Spleen (tissue), 11 donors: ENCODE measurements at regions not wholly inside any gene's neighbourhood (a gene's known extent, or its start where the extent isn't known, plus 50 kb on each side); places are given as distances from the start of the nearest gene placed in this dataset.

Experiments used
- DNase-seq: peaks from one replicate; pipeline ENCODE4 v3.0.0-alpha.2; 2020
- H3K27ac ChIP-seq, 8 donors: fragments of 200-600 bp; sonication (generic) in 7 of 8; 1 replicate in 4 of 8; 2 replicates in 4 of 8; pipeline versions ENCODE4 v1.5.0 to v1.8.0; 2016 to 2021; ENCODE audit warnings: inconsistent platforms in 4 of 8, mild to moderate bottlenecking in 4 of 8, moderate library complexity in 1 of 8
- H3K27me3 ChIP-seq, 7 donors: fragments of 200-600 bp; sonication (generic) in 6 of 7; replicated peaks in 1 of 7; 1 replicate in 4 of 7; 2 replicates in 3 of 7; pipeline versions ENCODE4 v1.5.0 to v1.8.0; 2016 to 2021; ENCODE audit warnings: inconsistent platforms in 3 of 7, mild to moderate bottlenecking in 1 of 7
- H3K36me3 ChIP-seq, 6 donors: fragments of 200-600 bp; sonication (generic) in 5 of 6; 1 replicate in 4 of 6; 2 replicates in 2 of 6; pipeline versions ENCODE4 v1.5.0 to v1.8.0; 2016 to 2021; ENCODE audit warnings: inconsistent platforms in 2 of 6
- H3K4me1 ChIP-seq, 6 donors: fragments of 200-600 bp; sonication (generic) in 5 of 6; 1 replicate in 3 of 6; 2 replicates in 3 of 6; pipeline versions ENCODE4 v1.5.0 to v1.8.0; 2016 to 2021; ENCODE audit warnings: inconsistent platforms in 3 of 6
- H3K4me3 ChIP-seq, 8 donors: fragments of 200-600 bp; sonication (generic) in 7 of 8; 1 replicate in 4 of 8; 2 replicates in 4 of 8; pipeline versions ENCODE4 v1.5.0 to v1.8.0; 2016 to 2021; ENCODE audit warnings: inconsistent platforms in 4 of 8, mild to moderate bottlenecking in 4 of 8, moderate library complexity in 2 of 8
- H3K9me3 ChIP-seq, 8 donors: fragments of 200-600 bp; sonication (generic) in 7 of 8; 1 replicate in 4 of 8; 2 replicates in 4 of 8; pipeline versions ENCODE4 v1.5.0 to v1.8.0; 2016 to 2021; ENCODE audit warnings: inconsistent platforms in 4 of 8
- CTCF ChIP-seq, 11 experiments: fragments of 200-600 bp in 7 of 11; fragments of 450-650 bp in 4 of 11; sonication (generic) in 4 of 11; IDR thresholded peaks in 8 of 11; conservative IDR thresholded peaks in 3 of 11; 1 replicate in 7 of 11; 2 replicates in 4 of 11; pipeline versions ENCODE4 v1.4.0 to v1.8.0; 2016 to 2021; ENCODE audit warnings: antibody characterized with exemption in 11 of 11, inconsistent platforms in 4 of 11, mild to moderate bottlenecking in 1 of 11
- POLR2A ChIP-seq, 3 donors: fragments of 450-650 bp; IDR thresholded peaks; one replicate each; pipeline ENCODE4 v1.5.1; 2017; ENCODE audit warnings: antibody characterized with exemption in 3 of 3, mild to moderate bottlenecking in 1 of 3
- POLR2AphosphoS5 ChIP-seq, 3 donors: sonication (generic); formaldehyde crosslinking; IDR thresholded peaks; one replicate each; pipeline ENCODE4 v1.5.1; 2017; ENCODE audit warnings: antibody characterized with exemption in 3 of 3
- WGBS, 5 donors: extraction: QIAGEN DNeasy Blood & Tissue Kit in 3 of 5; methylation state at CpG; one replicate each; pipeline versions ENCODE4 v1.1.5 to v1.1.7; 2013 to 2018; 5-methylcytosine and 5-hydroxymethylcytosine counted together
- intact Hi-C: fragments of 100-400 bp; cut with DNase I; formaldehyde crosslinking; loops from one replicate; pipeline ENCODE4 v1.15.0; 2023; ENCODE audit warnings: low total_unique reads
- donor health status: healthy with polysubstance abuse.
- donor health status: DM: no; HTN: no; CAD: no; lungs with moderate emphysema.
- donor health status: DM: no; HTN: no; CAD: no.
- donor health status: Bipolar disorder and iron deficiency.
- donor health status: healthy.
- donor health status: DM: no; HTN: no; CAD: no.
- donor health status: DM: yes; HTN: yes; CAD: no.

GRCh38 chr16:55078699-55079410 lies 148.2 kb downstream of the IRX5 start:
- 78 to 86% (median 82%) methylated on average over 8 of the region's 8 CpGs for WGBS, 5 donors
- intact Hi-C loops: no loop called here

GRCh38 chr16:55081622-55082590 lies 151.2 kb downstream of the IRX5 start:
- Histone ChIP-seq H3K27me3 (no peaks in the 10 kb centered on the region), H3K9me3 (no peaks in the 10 kb centered on the region), H3K4me1 (no peaks in the 10 kb centered on the region), H3K36me3 (no peaks in the 10 kb centered on the region), H3K27ac (no peak overlapping the region), H3K4me3 (no peak overlapping the region)
- DNase-seq: no peak
- TF ChIP-seq POLR2A (IDR thresholded peaks at IDR 0.05) (no peak), POLR2AphosphoS5 (IDR thresholded peaks at IDR 0.05) (no peak), CTCF (IDR thresholded peaks at IDR 0.05 in 8 of 11, conservative IDR thresholded peaks at IDR 0.05 in 3 of 11) (no peak)
- intact Hi-C loops: no loop called here
- WGBS, 5 donors: 86 to 88% (median 87%) methylated on average over 16 of the region's 16 CpGs

More at GRCh38 chr16:55078699-55079410, 148.2 kb downstream of the IRX5 start:
- no peaks in the 10 kb centered on the region for H3K4me1 ChIP-seq
- no peak for DNase-seq
- peaks cover 0 to 2% (median 0%) of the 10 kb centered on the region in 7 donors for H3K27me3 ChIP-seq
- H3K27ac ChIP-seq: no peak overlapping the region
- no peak overlapping the region for H3K4me3 ChIP-seq
- no peaks in the 10 kb centered on the region for H3K9me3 ChIP-seq
- no peaks in the 10 kb centered on the region for H3K36me3 ChIP-seq
- no peak for TF ChIP-seq POLR2AphosphoS5 (IDR thresholded peaks at IDR 0.05)
- TF ChIP-seq CTCF (IDR thresholded peaks at IDR 0.05 in 8 of 11, conservative IDR thresholded peaks at IDR 0.05 in 3 of 11): no peak
- TF ChIP-seq POLR2A (IDR thresholded peaks at IDR 0.05): no peak

- Histone ChIP-seq H3K27me3 (no peaks in the 10 kb centered on the region), H3K36me3 (no peaks in the 10 kb centered on the region), H3K9me3 (no peaks in the 10 kb centered on the region), H3K27ac (no peak overlapping the region), H3K4me1 (no peaks in the 10 kb centered on the region), H3K4me3 (no peak overlapping the region)
- TF ChIP-seq POLR2AphosphoS5 (IDR thresholded peaks at IDR 0.05) (no peak), CTCF (IDR thresholded peaks at IDR 0.05 in 8 of 11, conservative IDR thresholded peaks at IDR 0.05 in 3 of 11) (no peak)
- 65 to 77% (median 71%) methylated on average over 5 of the region's 5 CpGs for WGBS, 5 donors
- intact Hi-C loops: no loop called here
- DNase-seq: no peak
Measured at GRCh38 chr16:55082591-55082976, 151.9 kb downstream of the IRX5 start.

GRCh38 chr16:55083052-55083451 lies 152.4 kb downstream of the IRX5 start:
- peaks cover 0 to 2% (median 0%) of the 10 kb centered on the region in 8 donors for H3K9me3 ChIP-seq
- H3K4me1 ChIP-seq: no peaks in the 10 kb centered on the region
- H3K36me3 ChIP-seq: no peaks in the 10 kb centered on the region
- H3K27ac ChIP-seq: no peak overlapping the region
- no peak for DNase-seq
- 66 to 85% (median 74%) methylated on average over 5 of the region's 5 CpGs for WGBS, 5 donors
- H3K4me3 ChIP-seq: no peak overlapping the region
- TF ChIP-seq POLR2A (IDR thresholded peaks at IDR 0.05) (no peak), POLR2AphosphoS5 (IDR thresholded peaks at IDR 0.05) (no peak), CTCF (IDR thresholded peaks at IDR 0.05 in 8 of 11, conservative IDR thresholded peaks at IDR 0.05 in 3 of 11) (no peak)
- no peaks in the 10 kb centered on the region for H3K27me3 ChIP-seq
- intact Hi-C loops: no loop called here
